ENCODE measurements at regions not wholly inside any gene's neighbourhood (a gene's known extent, or its start where the extent isn't known, plus 50 kb on each side); places are given as distances from the start of the nearest gene placed in this dataset.

DNA sequence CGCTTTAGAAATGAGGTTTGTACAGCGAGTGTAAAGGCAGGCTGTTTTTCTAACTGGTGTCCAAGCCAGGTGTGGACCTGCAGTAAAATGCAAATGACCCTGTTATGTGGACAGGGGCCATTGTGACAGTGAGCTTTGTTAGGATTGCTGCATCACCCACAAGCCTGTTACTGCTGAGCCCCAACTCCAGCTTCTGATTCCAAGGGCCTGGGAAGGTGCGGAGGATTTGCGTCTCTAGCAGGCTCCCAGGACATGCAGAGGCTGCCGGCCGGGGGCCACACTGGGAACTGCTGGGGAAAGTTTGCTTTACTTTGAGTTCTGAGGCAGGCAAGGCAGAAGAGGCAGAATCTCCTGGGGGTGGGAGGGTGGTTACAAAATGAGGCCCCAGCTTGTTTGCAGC is 164.1 kb downstream of the GLI2 start:
- no peak for TF ChIP-seq POLR2A (IDR thresholded peaks at IDR 0.05)
- TF ChIP-seq, protein P1, sequence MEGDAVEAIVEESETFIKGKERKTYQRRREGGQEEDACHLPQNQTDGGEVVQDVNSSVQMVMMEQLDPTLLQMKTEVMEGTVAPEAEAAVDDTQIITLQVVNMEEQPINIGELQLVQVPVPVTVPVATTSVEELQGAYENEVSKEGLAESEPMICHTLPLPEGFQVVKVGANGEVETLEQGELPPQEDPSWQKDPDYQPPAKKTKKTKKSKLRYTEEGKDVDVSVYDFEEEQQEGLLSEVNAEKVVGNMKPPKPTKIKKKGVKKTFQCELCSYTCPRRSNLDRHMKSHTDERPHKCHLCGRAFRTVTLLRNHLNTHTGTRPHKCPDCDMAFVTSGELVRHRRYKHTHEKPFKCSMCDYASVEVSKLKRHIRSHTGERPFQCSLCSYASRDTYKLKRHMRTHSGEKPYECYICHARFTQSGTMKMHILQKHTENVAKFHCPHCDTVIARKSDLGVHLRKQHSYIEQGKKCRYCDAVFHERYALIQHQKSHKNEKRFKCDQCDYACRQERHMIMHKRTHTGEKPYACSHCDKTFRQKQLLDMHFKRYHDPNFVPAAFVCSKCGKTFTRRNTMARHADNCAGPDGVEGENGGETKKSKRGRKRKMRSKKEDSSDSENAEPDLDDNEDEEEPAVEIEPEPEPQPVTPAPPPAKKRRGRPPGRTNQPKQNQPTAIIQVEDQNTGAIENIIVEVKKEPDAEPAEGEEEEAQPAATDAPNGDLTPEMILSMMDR (IDR thresholded peaks at IDR 0.05), result no peak
